Neural crest cell (in vitro differentiated cells): ENCODE measurements at regions not wholly inside any gene's neighbourhood (a gene's known extent, or its start where the extent isn't known, plus 50 kb on each side); places are given as distances from the start of the nearest gene placed in this dataset.
A peak's percentile ranks its signal among the peaks of the same experiment; 100 is the strongest.
"Not testable (repeated sequence)": the region's sequence is repeated elsewhere in the genome, so short reads cannot be mapped to it uniquely, and the experiment has no call there.

Source experiments
- DNase-seq: peaks from one replicate; pipeline ENCODE4 v3.0.0; 2021; ENCODE audit warnings: low read depth, mixed read lengths, low spot score
- H3K27ac Mint-ChIP-seq: one replicate; pipeline ENCODE4 v1.8.0; 2021; ENCODE audit warnings: mild to moderate bottlenecking, mixed read lengths; ENCODE audit not compliant: unreplicated experiment
- H3K27me3 Mint-ChIP-seq: 2 replicates; pipeline ENCODE4 v1.8.0; 2021; ENCODE audit warnings: low read depth, mild to moderate bottlenecking, mixed read lengths
- H3K36me3 Mint-ChIP-seq: 2 replicates; pipeline ENCODE4 v1.8.0; 2021; ENCODE audit warnings: low read depth, mild to moderate bottlenecking, mixed read lengths
- H3K4me1 Mint-ChIP-seq: 2 replicates; pipeline ENCODE4 v1.8.0; 2021; ENCODE audit warnings: mixed read lengths
- H3K4me3 Mint-ChIP-seq: one replicate; pipeline ENCODE4 v1.8.0; 2021; ENCODE audit warnings: mild to moderate bottlenecking, mixed read lengths
- H3K9me3 Mint-ChIP-seq: 2 replicates; pipeline ENCODE4 v1.8.0; 2021; ENCODE audit warnings: mixed read lengths
- CTCF ChIP-seq: fragments of 200-600 bp; sonication (generic); conservative IDR thresholded peaks from 2 replicates; pipeline ENCODE4 v1.5.0; 2021; ENCODE audit warnings: antibody characterized with exemption, mild to moderate bottlenecking

- Mint-ChIP-seq H3K4me3 (no peak overlapping the region), H3K27ac (no peak overlapping the region), H3K27me3 (no peaks in the 10 kb centered on the region), H3K36me3 (peaks cover 3% of the 10 kb centered on the region), H3K4me1 (no peaks in the 10 kb centered on the region), H3K9me3 (peaks cover 4% of the 10 kb centered on the region)
- no peak for TF ChIP-seq CTCF
- no peak for DNase-seq
Measured at GRCh38 chr1:238329671-238330070, 438.9 kb upstream of the ZP4 start.

GRCh38 chr1:238327033-238327432 is 436.3 kb upstream of the ZP4 start:
- H3K4me3 Mint-ChIP-seq, DNase-seq, H3K9me3 Mint-ChIP-seq, H3K4me1 Mint-ChIP-seq, H3K27me3 Mint-ChIP-seq, H3K36me3 Mint-ChIP-seq: not testable (repeated sequence)
- peak overlapping the region; percentile 58 for H3K27ac Mint-ChIP-seq

- DNase-seq, H3K36me3 Mint-ChIP-seq, H3K4me1 Mint-ChIP-seq, H3K27ac Mint-ChIP-seq, H3K27me3 Mint-ChIP-seq, H3K9me3 Mint-ChIP-seq, H3K4me3 Mint-ChIP-seq: not testable (repeated sequence)
Measured at GRCh38 chr1:238326479-238326878, 435.8 kb upstream of the ZP4 start.

- Mint-ChIP-seq H3K9me3 (peaks cover 4% of the 10 kb centered on the region), H3K4me1 (no peaks in the 10 kb centered on the region), H3K4me3 (no peak overlapping the region), H3K36me3 (peaks cover 3% of the 10 kb centered on the region), H3K27ac (no peak overlapping the region), H3K27me3 (no peaks in the 10 kb centered on the region)
- no peak for DNase-seq
- TF ChIP-seq CTCF: no peak
Measured at GRCh38 chr1:238324211-238324864, 433.6 kb upstream of the ZP4 start.

- Mint-ChIP-seq H3K9me3 (peaks cover 4% of the 10 kb centered on the region), H3K27ac (no peak overlapping the region), H3K4me3 (no peak overlapping the region), H3K36me3 (peaks cover 3% of the 10 kb centered on the region), H3K4me1 (no peaks in the 10 kb centered on the region), H3K27me3 (no peaks in the 10 kb centered on the region)
- no peak for DNase-seq
- TF ChIP-seq CTCF: no peak
Measured at GRCh38 chr1:238323490-238323889, 432.8 kb upstream of the ZP4 start.

- no peak for DNase-seq
- Mint-ChIP-seq H3K4me3 (no peak overlapping the region), H3K36me3 (no peaks in the 10 kb centered on the region), H3K27ac (no peak overlapping the region), H3K4me1 (no peaks in the 10 kb centered on the region), H3K27me3 (no peaks in the 10 kb centered on the region), H3K9me3 (no peaks in the 10 kb centered on the region)
- no peak for TF ChIP-seq CTCF
Measured at GRCh38 chr1:238319957-238320356, 429.2 kb upstream of the ZP4 start.
